Stimulated activated CD8-positive, alpha-beta memory T cell treated with anti-CD3 and anti-CD28 coated beads, Interleukin-7, amount 100 ng/mL, for 48 hours (primary cell): ENCODE measurements at regions not wholly inside any gene's neighbourhood (a gene's known extent, or its start where the extent isn't known, plus 50 kb on each side); places are given as distances from the start of the nearest gene placed in this dataset.
A peak's percentile ranks its signal among the peaks of the same experiment; 100 is the strongest.
"Not testable (repeated sequence)": the region's sequence is repeated elsewhere in the genome, so short reads cannot be mapped to it uniquely, and the experiment has no call there.

Experiments used
- DNase-seq, 2 donors: peaks; one replicate each; pipeline ENCODE4 v3.0.0-alpha.2; 2020; ENCODE audit warnings: low read depth in 1 of 2; ENCODE audit errors: extremely low read depth in 1 of 2

GRCh38 chr17:64773386-64773835 lies 111.3 kb upstream of the SMURF2 start:
- no peak for DNase-seq

- DNase-seq: no peak
Measured at GRCh38 chr17:64772845-64773299, 110.8 kb upstream of the SMURF2 start.

- no peak for DNase-seq
Measured at GRCh38 chr17:64771980-64772844, 110.1 kb upstream of the SMURF2 start.

- DNase-seq: no peak
Measured at GRCh38 chr17:64769712-64770111, 107.6 kb upstream of the SMURF2 start.

- no peak for DNase-seq
Measured at GRCh38 chr17:64767269-64767997, 105.3 kb upstream of the SMURF2 start.

- DNase-seq: no peak
Measured at GRCh38 chr17:64765191-64765889, 103.2 kb upstream of the SMURF2 start.

DNA sequence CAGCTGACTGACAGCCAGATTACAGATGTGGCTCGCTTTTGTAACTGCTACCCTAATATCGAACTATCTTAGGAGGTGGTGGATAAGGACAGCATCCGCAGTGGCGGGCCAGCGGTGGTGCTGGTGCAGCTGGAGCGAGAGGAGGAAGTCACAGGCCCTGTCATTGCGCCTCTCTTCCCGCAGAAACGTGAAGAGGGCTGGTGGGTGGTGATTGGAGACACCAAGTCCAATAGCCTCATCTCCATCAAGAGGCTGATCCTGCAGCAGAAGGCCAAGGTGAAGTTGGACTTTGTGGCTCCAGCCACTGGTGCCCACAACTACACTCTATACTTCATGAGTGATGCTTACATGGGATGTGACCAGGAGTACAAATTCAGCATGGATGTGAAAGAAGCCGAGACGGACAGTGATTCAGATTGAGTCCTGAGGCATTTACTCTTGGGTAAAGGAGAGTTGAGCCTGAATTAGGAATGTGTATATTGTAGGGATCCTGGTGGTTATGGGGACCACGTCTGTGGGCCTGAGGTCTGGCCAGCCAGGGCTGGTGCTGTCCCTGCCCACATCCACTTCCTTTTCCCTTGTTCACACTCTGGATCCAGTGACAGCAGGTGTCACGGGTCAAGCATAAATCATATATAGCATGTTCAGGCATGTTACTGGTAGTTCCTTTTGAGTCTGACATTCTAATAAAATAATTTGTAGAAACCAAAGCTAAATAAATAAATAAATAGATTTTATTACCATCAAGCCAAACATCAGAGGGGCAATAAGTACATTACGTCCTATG lies 89.0 kb upstream of the SMURF2 start:
- no peak for DNase-seq

GRCh38 chr17:64750478-64750877 lies 88.4 kb upstream of the SMURF2 start:
- DNase-seq: no peak

DNA sequence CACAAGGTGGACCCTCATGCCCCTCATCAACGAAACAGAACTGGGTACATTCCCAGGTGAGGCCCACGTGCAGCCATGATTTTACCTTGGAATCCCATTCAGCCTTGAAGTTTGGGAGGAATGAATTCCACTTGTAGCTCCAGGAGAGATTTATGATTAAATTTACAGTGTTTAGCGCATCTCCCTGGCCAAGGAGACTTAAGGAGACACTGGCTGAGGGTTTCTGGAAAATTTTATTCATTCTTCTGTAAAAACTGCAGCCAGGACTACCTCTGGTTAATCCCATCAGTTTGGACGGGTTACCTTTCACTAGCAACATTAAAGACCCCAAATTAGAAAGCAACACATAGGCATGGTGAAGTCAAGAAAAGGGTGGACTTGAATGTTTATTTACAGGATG lies 87.2 kb upstream of the SMURF2 start:
- no peak for DNase-seq

DNA sequence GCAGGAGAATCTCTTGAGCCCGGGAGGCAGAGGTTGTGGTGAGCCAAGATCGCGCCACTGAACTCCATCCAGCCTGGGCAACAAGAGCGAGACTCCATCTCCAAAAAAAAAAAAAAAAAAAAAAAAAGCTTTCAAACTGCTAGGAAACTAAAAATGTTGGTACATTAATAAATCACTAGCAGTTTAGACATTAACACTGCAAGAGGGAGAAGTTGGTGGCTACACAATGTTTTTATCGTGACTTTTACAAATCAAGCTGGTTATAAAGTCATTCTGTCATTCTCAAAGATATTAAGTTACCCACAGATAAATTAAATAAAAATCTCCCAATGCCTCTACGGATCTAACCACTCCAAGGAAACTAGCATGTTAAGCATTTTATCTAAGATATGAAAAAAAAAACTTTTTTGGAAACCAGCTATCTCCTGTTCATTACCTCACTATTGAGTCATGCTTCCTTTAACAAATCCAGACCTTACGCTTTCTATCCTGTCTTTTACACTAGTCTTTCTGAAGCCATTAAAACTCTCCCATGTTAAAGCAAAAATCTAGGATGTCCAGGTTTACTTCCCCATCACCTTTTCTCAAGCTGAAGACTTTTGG lies 85.9 kb upstream of the SMURF2 start:
- no peak for DNase-seq

- no peak for DNase-seq
Measured at GRCh38 chr17:64742326-64742725, 80.2 kb upstream of the SMURF2 start.

DNA sequence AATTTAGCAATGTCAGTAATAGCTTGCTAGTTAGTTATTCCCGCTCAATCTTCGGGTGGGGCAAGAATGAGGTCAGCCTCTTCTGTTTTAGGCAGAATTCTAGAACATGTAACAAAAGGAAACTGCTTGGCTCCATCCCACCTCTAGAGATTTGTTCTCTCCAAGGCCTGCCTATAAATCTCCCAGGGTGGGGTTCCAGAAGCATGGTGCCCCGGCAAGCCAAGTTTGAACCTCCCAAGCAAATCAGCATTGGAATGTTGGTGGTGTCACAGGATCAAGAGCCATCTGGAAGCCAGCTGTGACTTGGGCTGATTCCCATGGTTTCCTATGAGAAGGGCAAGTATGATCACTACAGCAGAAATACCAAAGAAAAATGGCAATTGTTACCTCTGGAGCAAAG lies 79.8 kb upstream of the SMURF2 start:
- DNase-seq: not testable (repeated sequence)

- DNase-seq: no peak
Measured at GRCh38 chr17:64741038-64741641, 79.0 kb upstream of the SMURF2 start.

GRCh38 chr17:64739316-64740058 lies 77.4 kb upstream of the SMURF2 start:
- DNase-seq: no peak

DNA sequence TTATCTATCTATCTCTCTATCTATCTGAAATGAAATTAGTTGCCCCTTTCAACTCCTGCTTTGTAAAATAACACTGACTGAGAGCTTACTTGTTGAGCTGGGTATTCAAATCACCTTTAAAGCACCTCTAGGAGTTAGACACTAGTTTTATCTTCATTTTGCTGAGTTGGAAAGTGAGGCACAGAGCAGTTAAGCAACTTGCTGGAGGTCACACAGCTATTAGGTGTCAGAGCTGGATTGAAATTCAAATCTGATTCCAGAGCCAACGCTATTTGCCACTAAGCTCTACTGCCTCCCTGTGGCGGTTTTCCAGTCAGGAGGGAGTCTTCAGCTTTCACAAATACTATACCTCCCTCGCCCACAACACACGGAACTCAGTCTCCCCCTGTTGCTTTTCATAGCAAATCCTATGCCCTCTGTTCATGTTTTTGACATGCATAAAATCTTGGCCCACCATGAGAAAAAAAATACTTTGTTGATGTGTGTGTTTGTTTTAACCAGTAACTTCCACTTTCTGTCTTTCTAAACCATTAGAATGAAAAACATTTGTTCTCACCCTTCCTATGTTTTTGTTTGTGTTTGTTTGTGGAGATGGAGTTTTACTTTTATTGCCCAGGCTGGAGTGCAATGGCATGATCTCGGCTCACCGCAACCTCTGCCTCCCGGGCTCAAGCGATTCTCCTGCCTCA lies 74.8 kb upstream of the SMURF2 start:
- peak in 1 of 2 donors; percentile 9 for DNase-seq

GRCh38 chr17:64732336-64733006 lies 70.4 kb upstream of the SMURF2 start:
- no peak for DNase-seq

DNA sequence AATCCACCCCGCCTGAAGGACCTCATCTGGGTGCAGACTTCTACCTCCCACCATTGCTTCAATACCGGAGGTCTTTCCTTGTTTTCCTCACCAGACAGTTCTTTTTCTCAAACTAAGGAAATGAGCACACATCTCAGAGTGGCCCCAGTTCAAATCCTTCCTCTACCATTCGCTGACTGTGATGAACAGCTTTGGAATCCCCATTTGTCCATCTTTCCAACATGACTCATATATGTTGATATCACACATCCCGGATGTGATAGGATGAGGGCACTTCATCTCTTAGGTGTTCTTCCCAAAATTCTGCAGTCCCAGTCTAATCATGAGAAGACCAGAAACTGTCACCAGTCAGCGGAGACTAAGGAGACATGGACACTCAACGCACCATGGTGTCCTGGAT lies 67.9 kb upstream of the SMURF2 start:
- not testable (repeated sequence) for DNase-seq

GRCh38 chr17:64729201-64729600 lies 67.1 kb upstream of the SMURF2 start:
- no peak for DNase-seq
